22Rv1 (cell line): ENCODE measurements at regions not wholly inside any gene's neighbourhood (a gene's known extent, or its start where the extent isn't known, plus 50 kb on each side); places are given as distances from the start of the nearest gene placed in this dataset.

Experiments
- ZFX ChIP-seq: fragments of 450-650 bp; IDR thresholded peaks from 2 replicates; pipeline ENCODE4 v1.6.1; 2017; ENCODE audit warnings: antibody characterized with exemption, borderline replicate concordance
- TF ChIP-seq, protein P1 (sequence below): fragments of 450-650 bp; IDR thresholded peaks from 2 replicates; pipeline ENCODE4 v1.5.1; 2017; ENCODE audit warnings: mild to moderate bottlenecking

DNA sequence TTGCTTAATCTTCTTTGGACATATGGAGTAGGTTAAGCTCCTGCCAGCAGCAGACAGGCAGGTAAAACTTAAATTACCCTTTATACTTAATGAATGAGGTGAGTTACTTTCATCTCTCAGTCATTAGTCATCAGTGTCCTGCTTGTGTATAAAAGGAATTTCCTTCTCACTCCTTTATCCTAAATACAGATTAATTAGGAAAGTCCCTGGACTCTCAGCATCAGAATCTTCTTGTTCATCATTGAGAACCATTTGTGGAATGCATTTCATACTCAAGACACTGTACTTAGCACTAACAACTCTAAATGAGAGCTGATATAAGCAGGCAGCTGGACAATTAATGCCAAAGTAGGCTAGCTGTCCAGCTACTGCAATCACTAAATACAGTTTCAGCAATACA is 630.4 kb downstream of the METTL15 start:
- TF ChIP-seq, protein P1, sequence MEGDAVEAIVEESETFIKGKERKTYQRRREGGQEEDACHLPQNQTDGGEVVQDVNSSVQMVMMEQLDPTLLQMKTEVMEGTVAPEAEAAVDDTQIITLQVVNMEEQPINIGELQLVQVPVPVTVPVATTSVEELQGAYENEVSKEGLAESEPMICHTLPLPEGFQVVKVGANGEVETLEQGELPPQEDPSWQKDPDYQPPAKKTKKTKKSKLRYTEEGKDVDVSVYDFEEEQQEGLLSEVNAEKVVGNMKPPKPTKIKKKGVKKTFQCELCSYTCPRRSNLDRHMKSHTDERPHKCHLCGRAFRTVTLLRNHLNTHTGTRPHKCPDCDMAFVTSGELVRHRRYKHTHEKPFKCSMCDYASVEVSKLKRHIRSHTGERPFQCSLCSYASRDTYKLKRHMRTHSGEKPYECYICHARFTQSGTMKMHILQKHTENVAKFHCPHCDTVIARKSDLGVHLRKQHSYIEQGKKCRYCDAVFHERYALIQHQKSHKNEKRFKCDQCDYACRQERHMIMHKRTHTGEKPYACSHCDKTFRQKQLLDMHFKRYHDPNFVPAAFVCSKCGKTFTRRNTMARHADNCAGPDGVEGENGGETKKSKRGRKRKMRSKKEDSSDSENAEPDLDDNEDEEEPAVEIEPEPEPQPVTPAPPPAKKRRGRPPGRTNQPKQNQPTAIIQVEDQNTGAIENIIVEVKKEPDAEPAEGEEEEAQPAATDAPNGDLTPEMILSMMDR, result no peak
- TF ChIP-seq ZFX, result no peak
